ENCODE measurements at regions not wholly inside any gene's neighbourhood (a gene's known extent, or its start where the extent isn't known, plus 50 kb on each side); places are given as distances from the start of the nearest gene placed in this dataset.

DNA sequence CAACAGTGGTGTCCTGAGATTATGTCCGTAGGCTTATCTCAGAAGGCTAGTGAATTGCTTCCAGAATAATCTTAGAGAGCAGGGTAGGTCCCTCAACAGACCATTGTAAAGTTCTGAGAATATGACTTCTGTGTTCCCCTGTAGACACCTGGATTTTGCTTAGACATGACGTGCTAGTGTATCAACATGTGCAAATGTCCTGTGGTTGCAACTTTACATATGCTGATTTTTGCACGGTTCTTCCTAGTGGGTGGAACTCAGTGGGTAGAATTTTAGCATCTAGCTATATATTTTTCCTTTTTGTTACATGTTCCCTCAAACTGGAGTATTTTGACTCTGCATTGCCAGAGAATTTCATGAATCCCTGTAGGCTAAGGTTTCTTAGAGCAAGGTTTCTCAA, 459.2 kb downstream of the RNF144B start:
- DNase-seq (ENCODE audit: low read depth) = no peak
- TF ChIP-seq, protein P1, sequence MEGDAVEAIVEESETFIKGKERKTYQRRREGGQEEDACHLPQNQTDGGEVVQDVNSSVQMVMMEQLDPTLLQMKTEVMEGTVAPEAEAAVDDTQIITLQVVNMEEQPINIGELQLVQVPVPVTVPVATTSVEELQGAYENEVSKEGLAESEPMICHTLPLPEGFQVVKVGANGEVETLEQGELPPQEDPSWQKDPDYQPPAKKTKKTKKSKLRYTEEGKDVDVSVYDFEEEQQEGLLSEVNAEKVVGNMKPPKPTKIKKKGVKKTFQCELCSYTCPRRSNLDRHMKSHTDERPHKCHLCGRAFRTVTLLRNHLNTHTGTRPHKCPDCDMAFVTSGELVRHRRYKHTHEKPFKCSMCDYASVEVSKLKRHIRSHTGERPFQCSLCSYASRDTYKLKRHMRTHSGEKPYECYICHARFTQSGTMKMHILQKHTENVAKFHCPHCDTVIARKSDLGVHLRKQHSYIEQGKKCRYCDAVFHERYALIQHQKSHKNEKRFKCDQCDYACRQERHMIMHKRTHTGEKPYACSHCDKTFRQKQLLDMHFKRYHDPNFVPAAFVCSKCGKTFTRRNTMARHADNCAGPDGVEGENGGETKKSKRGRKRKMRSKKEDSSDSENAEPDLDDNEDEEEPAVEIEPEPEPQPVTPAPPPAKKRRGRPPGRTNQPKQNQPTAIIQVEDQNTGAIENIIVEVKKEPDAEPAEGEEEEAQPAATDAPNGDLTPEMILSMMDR (conservative IDR thresholded peaks at IDR 0.05; ENCODE audit: low read depth, low read length) = no peak
- H3K4me3 ChIP-seq (ENCODE audit: low read length) = no peak overlapping the region

DNA sequence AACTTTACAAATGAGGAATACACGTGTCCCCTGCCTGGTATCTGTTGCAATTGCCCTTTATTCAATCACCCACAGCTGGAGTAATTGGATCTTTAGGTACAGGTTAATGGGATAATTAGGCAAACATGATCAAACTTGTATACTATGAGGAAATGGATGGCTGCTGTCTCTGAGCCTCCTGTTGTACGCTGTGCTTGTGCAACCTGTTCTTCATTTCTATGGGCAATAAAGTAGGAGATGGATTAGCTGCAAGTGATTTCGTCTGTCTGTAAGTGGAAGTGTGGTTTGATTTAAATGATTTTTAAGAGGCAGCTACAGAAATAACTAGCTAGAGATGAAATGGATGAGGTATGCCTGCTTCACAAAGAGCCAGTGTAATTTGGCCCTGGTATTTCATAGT, 474.1 kb downstream of the RNF144B start:
- TF ChIP-seq, protein P1 (conservative IDR thresholded peaks at IDR 0.05; ENCODE audit: low read depth, low read length) = no peak
- H3K4me3 ChIP-seq (ENCODE audit: low read length) = no peak overlapping the region
- DNase-seq (ENCODE audit: low read depth) = no peak

DNA sequence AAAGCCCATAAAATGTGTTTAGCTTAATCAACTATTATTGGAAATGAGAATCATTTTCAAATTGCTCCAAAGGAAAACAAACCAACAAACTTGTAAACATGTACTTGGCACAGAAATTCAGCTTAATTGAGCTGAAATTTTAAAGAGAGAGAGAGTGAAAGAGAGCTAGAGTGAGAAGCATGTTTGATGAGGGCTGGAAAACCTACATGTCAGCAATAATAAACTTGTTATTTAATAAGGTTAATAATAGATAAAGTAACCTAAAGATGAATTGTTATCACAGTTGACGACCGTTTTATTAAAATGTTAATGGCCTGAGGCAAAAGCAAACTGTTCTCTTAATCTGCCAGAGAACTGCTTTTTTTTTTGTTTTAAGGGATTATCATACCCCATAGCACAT, 496.1 kb downstream of the RNF144B start:
- no peak overlapping the region for H3K4me3 ChIP-seq (ENCODE audit: low read length)
- TF ChIP-seq, protein P1 (conservative IDR thresholded peaks at IDR 0.05; ENCODE audit: low read depth, low read length) = no peak
- no peak for DNase-seq (ENCODE audit: low read depth)

DNA sequence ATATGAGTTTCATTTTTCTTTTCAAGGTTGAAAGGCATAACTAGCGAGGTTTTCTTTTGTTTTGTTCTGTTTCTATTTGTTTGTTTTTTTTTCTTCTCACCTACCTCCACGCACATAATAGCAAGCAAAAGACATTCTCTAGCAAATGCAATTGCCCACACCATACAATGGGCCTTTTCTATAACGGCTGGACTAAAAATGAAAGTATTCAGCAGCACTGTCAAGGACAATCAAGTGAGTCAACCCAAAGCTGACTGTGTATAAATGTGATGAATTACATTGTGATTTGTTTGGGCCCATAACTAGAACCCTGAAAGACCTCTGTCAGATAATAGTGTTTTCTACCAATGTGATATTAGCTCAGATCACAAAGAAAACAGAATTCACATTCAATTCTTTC, 496.7 kb downstream of the RNF144B start:
- no peak overlapping the region for H3K4me3 ChIP-seq (ENCODE audit: low read length)
- no peak for DNase-seq (ENCODE audit: low read depth)
- TF ChIP-seq, protein P1 (conservative IDR thresholded peaks at IDR 0.05; ENCODE audit: low read depth, low read length) = no peak

DNA sequence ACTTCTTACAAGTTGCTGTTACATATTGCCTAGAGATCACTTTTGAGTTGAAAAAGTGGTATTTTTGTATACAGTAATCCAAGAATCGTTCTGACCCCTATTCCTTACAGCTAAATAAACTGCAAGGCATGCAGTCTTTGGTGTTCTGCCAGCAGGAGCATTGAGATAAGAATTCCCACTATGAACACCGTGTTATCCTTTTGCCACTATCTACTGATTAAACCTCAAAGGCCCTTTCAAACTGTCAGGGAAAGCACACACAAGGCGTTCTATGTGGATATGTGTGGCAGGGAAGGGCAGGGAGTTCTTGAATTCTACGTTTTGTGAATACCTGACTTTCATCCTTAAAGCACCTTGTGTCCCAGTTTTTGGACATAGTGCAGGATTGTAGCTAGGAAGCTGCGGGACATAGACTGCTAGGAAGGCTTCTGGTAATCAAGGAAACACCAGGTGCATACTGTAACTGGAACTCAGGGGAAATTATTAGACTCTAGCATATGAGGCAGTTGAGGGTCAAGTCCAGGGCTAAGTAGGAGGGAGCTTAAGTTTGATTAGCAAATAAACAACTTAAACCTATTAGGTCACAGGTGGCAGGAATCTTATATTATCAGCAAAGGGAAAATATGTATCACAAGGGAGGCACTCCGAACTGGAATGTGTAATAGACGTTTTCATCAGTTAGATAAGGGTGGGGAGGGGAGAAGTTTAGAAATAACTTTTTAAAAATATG, 506.6 kb downstream of the RNF144B start:
- no peak for DNase-seq (ENCODE audit: low read depth)
- TF ChIP-seq, protein P1 (conservative IDR thresholded peaks at IDR 0.05; ENCODE audit: low read depth, low read length) = no peak
- H3K4me3 ChIP-seq (ENCODE audit: low read length) = no peak overlapping the region

DNA sequence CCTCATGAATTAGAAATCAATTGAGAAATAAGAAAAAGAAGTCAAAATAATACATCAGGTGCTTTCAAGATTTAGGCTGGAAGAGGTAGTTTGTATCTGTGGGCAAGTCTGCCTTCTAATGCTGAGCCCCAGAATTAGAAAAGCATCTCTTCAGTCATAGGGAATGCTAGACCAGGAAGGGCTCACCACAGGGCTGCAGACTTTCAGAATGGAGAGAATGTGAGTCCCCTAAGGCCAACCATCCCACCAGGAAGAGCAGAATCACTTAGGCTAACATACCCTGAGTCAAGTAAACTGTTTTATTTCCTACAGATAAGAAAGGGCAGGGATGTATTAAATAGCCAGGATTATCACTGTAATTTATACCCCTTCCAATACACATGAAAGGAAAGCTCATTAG, 510.2 kb downstream of the RNF144B start:
- DNase-seq (ENCODE audit: low read depth) = no peak
- H3K4me3 ChIP-seq (ENCODE audit: low read length) = no peak overlapping the region
- TF ChIP-seq, protein P1 (conservative IDR thresholded peaks at IDR 0.05; ENCODE audit: low read depth, low read length) = no peak

DNA sequence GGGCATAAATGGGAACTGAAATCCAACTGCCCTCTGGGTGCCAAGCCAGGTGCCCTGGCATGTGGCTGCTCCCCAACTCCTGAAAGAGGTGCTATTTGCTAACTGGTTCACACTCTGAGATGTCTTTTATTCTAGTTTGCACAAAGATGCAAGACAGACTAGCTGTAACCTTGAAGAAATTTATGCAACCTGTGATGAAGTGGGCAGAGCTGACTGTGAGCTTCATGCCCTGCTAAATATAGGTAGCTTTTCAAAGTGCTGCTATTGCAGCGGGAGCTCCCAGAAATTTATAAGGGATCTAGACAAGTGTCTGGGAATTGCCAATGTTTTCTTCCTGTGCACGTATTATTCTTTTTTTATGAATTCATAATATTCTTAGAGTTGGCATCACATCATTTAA, 517.5 kb downstream of the RNF144B start:
- DNase-seq (ENCODE audit: low read depth) = no peak
- TF ChIP-seq, protein P1 (conservative IDR thresholded peaks at IDR 0.05; ENCODE audit: low read depth, low read length) = no peak
- H3K4me3 ChIP-seq (ENCODE audit: low read length) = no peak overlapping the region
